ENCODE measurements at regions not wholly inside any gene's neighbourhood (a gene's known extent, or its start where the extent isn't known, plus 50 kb on each side); places are given as distances from the start of the nearest gene placed in this dataset.

DNA sequence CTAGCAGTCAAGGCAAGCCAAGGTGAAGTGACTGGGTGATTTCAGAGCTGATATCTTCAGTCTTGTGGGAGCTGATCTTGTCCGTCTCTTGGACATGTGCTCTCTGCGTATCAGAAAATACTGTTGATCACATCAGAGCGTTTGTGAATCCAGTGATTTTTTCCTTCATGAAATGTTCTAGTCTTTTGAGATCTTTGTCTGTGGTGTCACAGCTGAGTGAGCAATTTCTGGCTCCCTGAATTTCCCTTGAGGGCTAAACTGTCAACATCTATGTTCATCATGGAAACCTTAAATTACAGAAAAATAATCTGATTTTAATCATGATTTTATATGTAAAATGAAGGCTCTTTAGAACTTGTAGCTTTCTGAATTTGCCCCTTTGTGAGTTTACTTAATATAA, 432.0 kb downstream of the CCDC85A start:
- TF ChIP-seq, protein P1, sequence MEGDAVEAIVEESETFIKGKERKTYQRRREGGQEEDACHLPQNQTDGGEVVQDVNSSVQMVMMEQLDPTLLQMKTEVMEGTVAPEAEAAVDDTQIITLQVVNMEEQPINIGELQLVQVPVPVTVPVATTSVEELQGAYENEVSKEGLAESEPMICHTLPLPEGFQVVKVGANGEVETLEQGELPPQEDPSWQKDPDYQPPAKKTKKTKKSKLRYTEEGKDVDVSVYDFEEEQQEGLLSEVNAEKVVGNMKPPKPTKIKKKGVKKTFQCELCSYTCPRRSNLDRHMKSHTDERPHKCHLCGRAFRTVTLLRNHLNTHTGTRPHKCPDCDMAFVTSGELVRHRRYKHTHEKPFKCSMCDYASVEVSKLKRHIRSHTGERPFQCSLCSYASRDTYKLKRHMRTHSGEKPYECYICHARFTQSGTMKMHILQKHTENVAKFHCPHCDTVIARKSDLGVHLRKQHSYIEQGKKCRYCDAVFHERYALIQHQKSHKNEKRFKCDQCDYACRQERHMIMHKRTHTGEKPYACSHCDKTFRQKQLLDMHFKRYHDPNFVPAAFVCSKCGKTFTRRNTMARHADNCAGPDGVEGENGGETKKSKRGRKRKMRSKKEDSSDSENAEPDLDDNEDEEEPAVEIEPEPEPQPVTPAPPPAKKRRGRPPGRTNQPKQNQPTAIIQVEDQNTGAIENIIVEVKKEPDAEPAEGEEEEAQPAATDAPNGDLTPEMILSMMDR (IDR thresholded peaks at IDR 0.05): no peak
- TF ChIP-seq POLR2A (IDR thresholded peaks at IDR 0.05): no peak
